A673 (cell line): ENCODE measurements at regions not wholly inside any gene's neighbourhood (a gene's known extent, or its start where the extent isn't known, plus 50 kb on each side); places are given as distances from the start of the nearest gene placed in this dataset.

Experiments
- CTCF ChIP-seq: fragments of 300-800, 200-600 bp; sonication (generic); conservative IDR thresholded peaks from 2 replicates; pipeline ENCODE4 v1.5.1; 2017; ENCODE audit warnings: low read depth, mild to moderate bottlenecking, antibody characterized with exemption, low read length, moderate library complexity, mixed read lengths
- EZH2 ChIP-seq: fragments of 200-600 bp; sonication (generic); IDR thresholded peaks from 2 replicates; pipeline ENCODE4 v1.6.1; 2017; ENCODE audit warnings: borderline replicate concordance, low read depth, mild to moderate bottlenecking, mixed read lengths, antibody characterized with exemption, low read length; ENCODE audit not compliant: poor library complexity, severe bottlenecking

- TF ChIP-seq CTCF (no peak), EZH2 (no peak)
These were observed 484.2 kb upstream of the MANEA start for GRCh38 chr6:95093154-95093553.
